ENCODE measurements at regions not wholly inside any gene's neighbourhood (a gene's known extent, or its start where the extent isn't known, plus 50 kb on each side); places are given as distances from the start of the nearest gene placed in this dataset.

DNA sequence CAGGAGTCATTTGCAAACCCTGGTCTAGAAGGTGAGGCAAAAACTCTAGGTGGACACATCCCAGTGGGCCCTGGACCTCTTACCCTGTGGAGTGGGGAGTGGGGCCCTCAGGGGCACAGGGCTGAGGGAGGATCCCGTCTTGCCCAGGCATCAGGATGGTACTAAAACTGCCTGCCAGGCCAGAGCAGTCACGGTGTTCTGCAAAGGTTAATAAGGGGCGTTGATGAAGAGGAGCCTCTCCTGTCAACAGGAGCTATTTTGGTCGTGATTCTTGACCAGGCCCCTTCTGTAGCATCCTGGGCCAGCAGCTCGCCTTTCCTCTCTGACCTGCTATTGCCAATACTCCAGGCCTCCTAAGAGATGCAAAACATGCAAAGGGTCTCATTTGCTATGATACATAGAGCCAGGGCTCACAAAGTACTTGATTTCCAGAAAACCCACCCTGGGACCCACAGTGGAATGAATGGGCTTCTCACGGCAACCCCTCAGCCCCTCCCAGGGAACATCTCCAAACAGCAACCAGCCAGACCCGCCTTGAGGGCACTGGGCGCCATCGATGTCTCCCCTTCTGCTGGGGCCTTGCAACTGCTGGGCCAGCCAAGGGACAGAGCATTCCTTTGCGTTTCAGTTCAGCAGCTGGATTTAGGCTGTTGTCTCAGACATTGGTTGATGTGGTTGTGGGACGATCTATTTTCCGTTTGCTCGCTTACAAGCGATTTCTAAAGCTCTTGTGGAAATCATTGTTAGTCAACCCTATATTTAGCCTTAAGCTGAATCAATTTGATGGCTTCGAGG is 111.1 kb downstream of the PDCL3 start:
- Histone ChIP-seq H3K4me1 (ENCODE audit: control insufficient read depth, low read length) (no peaks in the 10 kb centered on the region), H3K9me3 (ENCODE audit: control insufficient read depth, insufficient read depth, low read length) (no peaks in the 10 kb centered on the region), H3K27ac (ENCODE audit: low read depth, low read length) (no peak overlapping the region), H3K36me3 (ENCODE audit: control insufficient read depth, low read length) (no peaks in the 10 kb centered on the region), H3K9me2 (replicated peaks; ENCODE audit: control insufficient read depth, low read length) (no peaks in the 10 kb centered on the region), H3K27me3 (ENCODE audit: control insufficient read depth, low read length) (no peaks in the 10 kb centered on the region), H3K4me3 (ENCODE audit: low read length) (no peak overlapping the region), H3F3A (ENCODE audit: control insufficient read depth, insufficient read depth) (no peaks in the 10 kb centered on the region), H3K79me2 (ENCODE audit: control insufficient read depth, low read length) (no peaks in the 10 kb centered on the region), H3K4me2 (ENCODE audit: low read length) (no peak overlapping the region), H4K20me1 (ENCODE audit: control insufficient read depth, insufficient read depth, low read depth, low read length) (no peaks in the 10 kb centered on the region)
- TF ChIP-seq CTCF (IDR thresholded peaks at IDR 0.05; ENCODE audit: low read depth, low read length, poor library complexity, severe bottlenecking) = no peak
- no peak for TF ChIP-seq EZH2phosphoT487 (IDR thresholded peaks at IDR 0.05; ENCODE audit: borderline replicate concordance, low read length)

GRCh38 chr2:100674666-100675065 is 111.9 kb downstream of the PDCL3 start:
- Histone ChIP-seq H3K9me3 (ENCODE audit: control insufficient read depth, insufficient read depth, low read length) (no peaks in the 10 kb centered on the region), H4K20me1 (ENCODE audit: control insufficient read depth, insufficient read depth, low read depth, low read length) (no peaks in the 10 kb centered on the region), H3K27ac (ENCODE audit: low read depth, low read length) (no peak overlapping the region), H3K36me3 (ENCODE audit: control insufficient read depth, low read length) (no peaks in the 10 kb centered on the region), H3K27me3 (ENCODE audit: control insufficient read depth, low read length) (no peaks in the 10 kb centered on the region), H3K4me1 (ENCODE audit: control insufficient read depth, low read length) (no peaks in the 10 kb centered on the region), H3K9me2 (replicated peaks; ENCODE audit: control insufficient read depth, low read length) (no peaks in the 10 kb centered on the region), H3K4me3 (ENCODE audit: low read length) (no peak overlapping the region), H3K4me2 (ENCODE audit: low read length) (no peak overlapping the region), H3K79me2 (ENCODE audit: control insufficient read depth, low read length) (no peaks in the 10 kb centered on the region), H3F3A (ENCODE audit: control insufficient read depth, insufficient read depth) (no peaks in the 10 kb centered on the region)
- TF ChIP-seq EZH2phosphoT487 (IDR thresholded peaks at IDR 0.05; ENCODE audit: borderline replicate concordance, low read length) (no peak), CTCF (IDR thresholded peaks at IDR 0.05; ENCODE audit: low read depth, low read length, poor library complexity, severe bottlenecking) (no peak)

DNA sequence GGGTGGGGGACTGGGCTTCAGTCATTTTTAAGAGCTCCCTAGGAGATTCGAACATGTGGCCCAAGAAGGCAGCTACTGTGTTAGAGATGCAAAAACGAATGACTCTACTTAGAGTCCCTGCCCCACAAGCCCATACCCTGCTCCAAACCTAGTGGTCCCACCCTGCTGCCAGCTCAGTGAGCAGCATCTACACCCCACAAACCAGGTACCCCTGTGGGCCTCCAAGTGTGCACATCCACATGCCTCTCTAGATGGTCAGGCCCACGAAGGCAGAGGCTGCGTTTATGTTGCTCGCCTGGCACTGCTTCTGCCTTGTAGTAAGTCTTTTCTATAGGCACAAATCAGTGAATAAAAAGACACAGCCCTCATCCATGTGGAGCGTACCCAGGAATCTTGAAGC is 112.6 kb downstream of the PDCL3 start:
- Histone ChIP-seq H3K4me3 (ENCODE audit: low read length) (no peak overlapping the region), H3K4me1 (ENCODE audit: control insufficient read depth, low read length) (no peaks in the 10 kb centered on the region), H3K27me3 (ENCODE audit: control insufficient read depth, low read length) (no peaks in the 10 kb centered on the region), H3K36me3 (ENCODE audit: control insufficient read depth, low read length) (no peaks in the 10 kb centered on the region), H3K27ac (ENCODE audit: low read depth, low read length) (no peak overlapping the region), H3K9me2 (replicated peaks; ENCODE audit: control insufficient read depth, low read length) (no peaks in the 10 kb centered on the region), H3K4me2 (ENCODE audit: low read length) (no peak overlapping the region), H4K20me1 (ENCODE audit: control insufficient read depth, insufficient read depth, low read depth, low read length) (no peaks in the 10 kb centered on the region), H3K9me3 (ENCODE audit: control insufficient read depth, insufficient read depth, low read length) (no peaks in the 10 kb centered on the region), H3K79me2 (ENCODE audit: control insufficient read depth, low read length) (no peaks in the 10 kb centered on the region), H3F3A (ENCODE audit: control insufficient read depth, insufficient read depth) (no peaks in the 10 kb centered on the region)
- TF ChIP-seq CTCF (IDR thresholded peaks at IDR 0.05; ENCODE audit: low read depth, low read length, poor library complexity, severe bottlenecking) = no peak
- TF ChIP-seq EZH2phosphoT487 (IDR thresholded peaks at IDR 0.05; ENCODE audit: borderline replicate concordance, low read length) = no peak
